ENCODE measurements at regions not wholly inside any gene's neighbourhood (a gene's known extent, or its start where the extent isn't known, plus 50 kb on each side); places are given as distances from the start of the nearest gene placed in this dataset.
A peak's percentile ranks its signal among the peaks of the same experiment; 100 is the strongest.

DNA sequence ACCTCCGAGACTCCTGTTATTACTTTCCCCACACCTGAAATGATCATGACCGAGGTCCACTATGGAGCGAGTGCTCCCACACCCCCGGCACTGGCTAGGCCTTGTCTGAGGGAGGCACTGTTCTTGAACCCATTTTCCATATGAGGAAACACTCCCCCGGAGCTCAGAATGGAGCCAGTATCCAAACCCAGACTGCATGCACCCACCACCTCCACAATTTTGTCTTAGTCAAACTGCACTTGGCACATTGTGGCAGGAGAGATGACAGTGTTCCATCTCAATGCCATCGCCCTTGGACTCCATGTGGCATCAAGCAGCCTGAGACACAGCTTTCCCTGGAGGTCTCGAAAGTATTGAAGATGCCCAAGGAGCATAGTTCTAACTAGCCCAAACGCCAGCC lies 154.1 kb downstream of the NUP210 start:
- no peak for DNase-seq (ENCODE audit: low read depth)
- TF ChIP-seq, protein P1, sequence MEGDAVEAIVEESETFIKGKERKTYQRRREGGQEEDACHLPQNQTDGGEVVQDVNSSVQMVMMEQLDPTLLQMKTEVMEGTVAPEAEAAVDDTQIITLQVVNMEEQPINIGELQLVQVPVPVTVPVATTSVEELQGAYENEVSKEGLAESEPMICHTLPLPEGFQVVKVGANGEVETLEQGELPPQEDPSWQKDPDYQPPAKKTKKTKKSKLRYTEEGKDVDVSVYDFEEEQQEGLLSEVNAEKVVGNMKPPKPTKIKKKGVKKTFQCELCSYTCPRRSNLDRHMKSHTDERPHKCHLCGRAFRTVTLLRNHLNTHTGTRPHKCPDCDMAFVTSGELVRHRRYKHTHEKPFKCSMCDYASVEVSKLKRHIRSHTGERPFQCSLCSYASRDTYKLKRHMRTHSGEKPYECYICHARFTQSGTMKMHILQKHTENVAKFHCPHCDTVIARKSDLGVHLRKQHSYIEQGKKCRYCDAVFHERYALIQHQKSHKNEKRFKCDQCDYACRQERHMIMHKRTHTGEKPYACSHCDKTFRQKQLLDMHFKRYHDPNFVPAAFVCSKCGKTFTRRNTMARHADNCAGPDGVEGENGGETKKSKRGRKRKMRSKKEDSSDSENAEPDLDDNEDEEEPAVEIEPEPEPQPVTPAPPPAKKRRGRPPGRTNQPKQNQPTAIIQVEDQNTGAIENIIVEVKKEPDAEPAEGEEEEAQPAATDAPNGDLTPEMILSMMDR (conservative IDR thresholded peaks at IDR 0.05; ENCODE audit: low read depth, low read length), result no peak

DNA sequence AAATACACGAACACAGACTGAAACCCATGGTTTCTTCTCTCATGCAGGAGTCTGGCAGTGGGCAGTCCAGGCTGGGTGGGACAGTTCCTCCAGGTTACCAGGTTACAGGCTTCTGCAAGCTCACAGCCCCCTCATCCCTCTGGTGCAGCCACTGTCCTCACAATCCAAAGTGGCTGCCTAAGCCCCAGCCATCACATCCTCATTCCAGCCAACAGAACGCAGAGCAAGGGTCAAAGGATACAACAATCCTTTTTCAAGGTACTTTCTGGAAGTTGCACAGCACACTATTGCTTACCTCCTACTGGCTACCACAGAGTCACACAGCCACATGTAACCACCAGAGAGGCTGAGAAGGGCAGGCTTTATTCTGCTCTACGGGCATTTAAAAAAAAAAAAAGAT lies 154.6 kb downstream of the NUP210 start:
- no peak for DNase-seq (ENCODE audit: low read depth)
- TF ChIP-seq, protein P1 (conservative IDR thresholded peaks at IDR 0.05; ENCODE audit: low read depth, low read length), result no peak
- H3K4me3 ChIP-seq (ENCODE audit: low read length), result no peak overlapping the region

More for the DNA sequence above, 154.1 kb downstream of the NUP210 start:
- no peak overlapping the region for H3K4me3 ChIP-seq (ENCODE audit: low read length)

DNA sequence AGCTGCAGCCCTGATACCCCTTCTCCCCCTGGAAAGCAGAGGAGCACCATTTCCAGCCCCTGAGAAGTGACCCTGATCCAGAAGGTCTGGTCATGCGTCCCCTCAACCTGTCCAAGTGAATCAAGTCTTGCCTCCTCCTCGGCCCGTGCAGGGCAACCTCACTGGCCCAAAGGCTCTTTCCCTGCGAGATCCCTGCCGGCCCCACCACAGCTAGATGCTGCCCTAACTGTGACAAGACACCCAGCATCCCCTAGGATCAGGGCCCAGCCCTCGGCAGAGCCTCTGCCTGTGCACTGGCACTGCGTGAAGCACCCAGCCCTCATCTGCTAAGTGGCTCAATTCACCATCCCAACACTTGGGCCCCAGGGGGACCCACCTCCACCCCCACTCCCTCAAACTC lies 155.1 kb downstream of the NUP210 start:
- H3K4me3 ChIP-seq (ENCODE audit: low read length), result no peak overlapping the region
- TF ChIP-seq, protein P1 (conservative IDR thresholded peaks at IDR 0.05; ENCODE audit: low read depth, low read length), result no peak
- no peak for DNase-seq (ENCODE audit: low read depth)

DNA sequence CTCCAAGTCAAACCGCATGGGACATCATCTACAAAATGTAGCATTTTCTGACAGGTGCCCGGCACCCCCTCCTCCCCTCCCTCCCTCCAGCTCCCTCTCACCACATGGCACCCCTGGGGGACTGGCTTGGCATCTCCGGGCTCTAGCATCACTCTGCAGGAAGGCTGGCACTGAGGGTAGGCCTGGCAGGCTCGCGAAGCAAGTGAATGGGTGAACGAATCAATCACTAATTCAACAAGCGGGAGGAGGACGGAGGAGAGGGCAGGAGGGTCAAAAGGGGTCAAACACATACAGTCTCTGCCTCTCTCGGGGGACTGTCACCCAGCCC lies 155.7 kb downstream of the NUP210 start:
- TF ChIP-seq, protein P1 (conservative IDR thresholded peaks at IDR 0.05; ENCODE audit: low read depth, low read length), result no peak
- H3K4me3 ChIP-seq (ENCODE audit: low read length), result no peak overlapping the region
- DNase-seq (ENCODE audit: low read depth), result no peak

DNA sequence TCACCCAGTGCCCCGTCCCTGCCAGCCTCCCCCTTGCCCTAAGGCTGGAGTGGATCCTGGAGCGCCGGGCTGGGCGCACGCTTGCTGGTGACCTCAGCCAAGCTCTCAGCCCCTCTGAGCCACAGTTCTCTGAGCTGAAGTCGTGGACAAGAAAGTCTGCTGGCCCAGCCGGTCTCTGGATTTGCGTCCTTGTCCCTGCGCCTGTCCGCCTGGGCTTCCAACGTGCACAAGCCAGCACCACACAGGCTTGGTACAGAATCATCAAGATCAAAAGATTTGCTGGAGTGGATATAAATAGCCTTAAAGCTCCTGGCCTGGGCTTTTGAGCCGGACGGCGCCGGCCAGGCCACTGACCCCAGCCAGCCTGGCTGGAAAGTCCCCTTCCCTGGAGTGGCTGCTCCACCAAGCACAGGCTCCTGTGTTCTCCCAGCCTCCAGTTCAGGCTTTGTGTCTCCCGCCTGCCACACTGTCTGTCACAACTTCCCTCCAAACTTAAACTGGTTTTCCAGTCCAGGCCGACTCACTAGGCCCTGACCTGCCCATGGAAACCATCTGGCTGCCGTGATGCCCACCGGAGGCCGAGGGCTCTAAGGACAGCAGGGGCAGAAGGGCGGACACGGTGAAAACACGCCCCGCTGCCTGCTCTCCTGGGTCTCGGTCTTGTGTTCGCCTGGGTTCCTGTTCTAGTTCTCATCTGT lies 156.2 kb downstream of the NUP210 start:
- DNase-seq (ENCODE audit: low read depth), result peak; percentile 29
- TF ChIP-seq, protein P1 (conservative IDR thresholded peaks at IDR 0.05; ENCODE audit: low read depth, low read length), result no peak
- H3K4me3 ChIP-seq (ENCODE audit: low read length), result no peak overlapping the region

DNA sequence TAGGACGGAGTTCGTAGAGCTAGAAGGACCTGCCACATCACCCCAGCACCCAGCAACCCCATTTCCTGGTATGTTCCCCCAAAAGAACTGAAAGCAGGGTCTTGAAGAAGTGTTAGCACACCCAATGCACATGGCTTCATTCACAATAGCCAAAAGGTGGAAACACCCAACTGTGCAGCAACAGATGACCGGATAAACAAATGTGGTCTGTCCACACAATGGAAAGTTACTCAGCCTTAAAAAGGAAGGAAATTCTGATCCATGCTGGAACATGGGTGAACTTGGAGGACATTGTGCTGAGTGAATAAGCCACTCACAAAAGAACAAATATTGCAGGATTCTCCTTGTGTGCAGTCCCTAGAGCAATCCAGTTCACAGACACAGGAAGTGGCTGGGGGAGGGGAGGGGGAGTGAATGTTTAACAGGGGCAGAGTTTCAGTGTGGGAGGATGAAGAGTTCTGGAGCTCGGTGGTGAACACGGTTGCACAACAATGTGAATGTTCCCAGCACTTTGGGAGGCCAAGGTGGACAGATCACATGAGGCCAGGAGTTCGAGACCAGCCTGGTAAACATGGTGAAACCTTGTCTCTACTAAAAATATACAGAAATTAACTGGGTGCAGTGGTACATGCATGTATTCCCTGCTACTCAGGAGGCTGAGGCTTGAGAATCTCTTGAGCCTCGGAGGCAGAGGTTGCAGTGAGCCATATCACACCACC lies 157.5 kb downstream of the NUP210 start:
- no peak overlapping the region for H3K4me3 ChIP-seq (ENCODE audit: low read length)
- no peak for DNase-seq (ENCODE audit: low read depth)
- TF ChIP-seq, protein P1 (conservative IDR thresholded peaks at IDR 0.05; ENCODE audit: low read depth, low read length), result no peak

DNA sequence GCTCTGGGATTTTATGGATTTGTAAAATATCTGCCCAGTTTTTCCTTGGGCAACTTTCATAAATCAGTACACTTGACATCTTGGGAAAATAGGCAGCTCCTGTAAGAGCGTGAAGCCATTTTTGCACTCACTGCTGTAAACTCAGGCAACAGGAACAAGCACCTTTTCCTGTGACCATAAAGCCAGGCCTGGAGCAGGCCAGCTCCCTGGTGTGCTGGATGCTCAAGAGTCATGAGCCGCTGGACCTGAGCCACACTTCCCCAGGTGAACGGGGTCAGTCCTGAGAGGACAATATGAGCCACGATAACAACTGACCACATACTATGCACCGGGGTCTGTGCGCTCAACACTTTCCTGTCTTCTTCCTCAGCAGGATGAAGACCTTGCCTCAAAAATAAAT lies 158.2 kb downstream of the NUP210 start:
- H3K4me3 ChIP-seq (ENCODE audit: low read length), result no peak overlapping the region
- TF ChIP-seq, protein P1 (conservative IDR thresholded peaks at IDR 0.05; ENCODE audit: low read depth, low read length), result no peak
- no peak for DNase-seq (ENCODE audit: low read depth)
